ENCODE measurements at regions not wholly inside any gene's neighbourhood (a gene's known extent, or its start where the extent isn't known, plus 50 kb on each side); places are given as distances from the start of the nearest gene placed in this dataset.

DNA sequence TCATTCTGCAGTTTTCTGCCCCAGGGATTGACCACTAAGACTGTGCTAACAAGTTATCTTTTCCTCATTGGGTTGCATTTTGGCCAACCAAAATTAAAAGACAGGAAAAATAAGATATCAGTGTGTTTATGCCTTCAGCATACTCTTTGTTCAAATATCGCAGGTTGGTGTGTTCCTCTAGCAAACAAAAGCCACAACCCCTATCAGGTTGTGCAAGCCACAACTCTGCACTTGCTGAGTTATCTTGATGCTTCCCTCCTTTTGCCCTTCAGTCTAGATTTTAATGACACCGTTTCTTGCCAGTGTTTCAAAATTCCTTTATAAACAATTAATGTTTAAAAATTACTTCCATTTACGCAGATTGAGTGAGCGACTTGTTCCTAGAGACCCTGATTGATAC is 1164.2 kb downstream of the NSUN3 start:
- TF ChIP-seq, protein P1, sequence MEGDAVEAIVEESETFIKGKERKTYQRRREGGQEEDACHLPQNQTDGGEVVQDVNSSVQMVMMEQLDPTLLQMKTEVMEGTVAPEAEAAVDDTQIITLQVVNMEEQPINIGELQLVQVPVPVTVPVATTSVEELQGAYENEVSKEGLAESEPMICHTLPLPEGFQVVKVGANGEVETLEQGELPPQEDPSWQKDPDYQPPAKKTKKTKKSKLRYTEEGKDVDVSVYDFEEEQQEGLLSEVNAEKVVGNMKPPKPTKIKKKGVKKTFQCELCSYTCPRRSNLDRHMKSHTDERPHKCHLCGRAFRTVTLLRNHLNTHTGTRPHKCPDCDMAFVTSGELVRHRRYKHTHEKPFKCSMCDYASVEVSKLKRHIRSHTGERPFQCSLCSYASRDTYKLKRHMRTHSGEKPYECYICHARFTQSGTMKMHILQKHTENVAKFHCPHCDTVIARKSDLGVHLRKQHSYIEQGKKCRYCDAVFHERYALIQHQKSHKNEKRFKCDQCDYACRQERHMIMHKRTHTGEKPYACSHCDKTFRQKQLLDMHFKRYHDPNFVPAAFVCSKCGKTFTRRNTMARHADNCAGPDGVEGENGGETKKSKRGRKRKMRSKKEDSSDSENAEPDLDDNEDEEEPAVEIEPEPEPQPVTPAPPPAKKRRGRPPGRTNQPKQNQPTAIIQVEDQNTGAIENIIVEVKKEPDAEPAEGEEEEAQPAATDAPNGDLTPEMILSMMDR (IDR thresholded peaks at IDR 0.05; ENCODE audit: low read length): no peak
- TF ChIP-seq EZH2 (IDR thresholded peaks at IDR 0.05; ENCODE audit: borderline replicate concordance, low read length): no peak
